Cardiac fibroblast (primary cell): ENCODE measurements at regions not wholly inside any gene's neighbourhood (a gene's known extent, or its start where the extent isn't known, plus 50 kb on each side); places are given as distances from the start of the nearest gene placed in this dataset.
"Not testable (repeated sequence)": the region's sequence is repeated elsewhere in the genome, so short reads cannot be mapped to it uniquely, and the experiment has no call there.

Experiments
- DNase-seq, 2 donors: peaks; one replicate each; pipeline versions ENCODE4 v3.0.0 to v3.0.0-alpha.2; 2010; ENCODE audit warnings: low read depth in 2 of 2
- H3K4me3 ChIP-seq, 2 donors: replicated peaks in 1 of 2; 1 replicate in 1 of 2; 2 replicates in 1 of 2; pipeline ENCODE4 v1.5.1; 2011; ENCODE audit warnings: low read depth in 2 of 2, low read length in 2 of 2, mild to moderate bottlenecking in 2 of 2, moderate library complexity in 1 of 2
- TF ChIP-seq, protein P1 (sequence below): IDR thresholded peaks from one replicate; pipeline ENCODE4 v1.5.1; 2011; ENCODE audit warnings: low read depth, mild to moderate bottlenecking, low read length, inconsistent platforms

DNA sequence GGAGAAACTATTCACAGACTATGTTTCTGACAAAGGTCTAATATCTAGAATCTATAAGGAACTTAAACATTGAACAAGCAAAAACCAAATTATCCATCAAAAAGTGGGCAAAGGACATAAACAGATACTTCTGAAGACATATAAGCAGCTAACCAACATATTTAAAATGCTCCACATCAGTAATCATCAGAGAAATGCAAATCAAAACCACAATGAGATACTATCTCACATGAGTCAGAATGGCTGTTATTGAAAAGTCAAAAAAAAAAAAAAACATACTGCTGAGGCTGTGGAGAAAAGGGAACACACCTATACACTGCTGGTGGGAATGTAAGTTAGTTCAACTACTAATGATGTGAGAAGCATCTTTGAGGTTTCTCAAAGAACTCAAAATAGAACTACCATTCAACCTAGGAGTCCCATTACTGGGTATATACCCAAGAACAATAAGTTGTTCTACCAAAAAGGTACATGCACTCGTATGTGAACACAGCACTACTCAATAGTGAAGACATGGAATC lies 220.4 kb upstream of the TFPI start:
- H3K4me3 ChIP-seq, result no peak overlapping the region
- DNase-seq, result peak; percentile 18 to 73
- TF ChIP-seq, protein P1, sequence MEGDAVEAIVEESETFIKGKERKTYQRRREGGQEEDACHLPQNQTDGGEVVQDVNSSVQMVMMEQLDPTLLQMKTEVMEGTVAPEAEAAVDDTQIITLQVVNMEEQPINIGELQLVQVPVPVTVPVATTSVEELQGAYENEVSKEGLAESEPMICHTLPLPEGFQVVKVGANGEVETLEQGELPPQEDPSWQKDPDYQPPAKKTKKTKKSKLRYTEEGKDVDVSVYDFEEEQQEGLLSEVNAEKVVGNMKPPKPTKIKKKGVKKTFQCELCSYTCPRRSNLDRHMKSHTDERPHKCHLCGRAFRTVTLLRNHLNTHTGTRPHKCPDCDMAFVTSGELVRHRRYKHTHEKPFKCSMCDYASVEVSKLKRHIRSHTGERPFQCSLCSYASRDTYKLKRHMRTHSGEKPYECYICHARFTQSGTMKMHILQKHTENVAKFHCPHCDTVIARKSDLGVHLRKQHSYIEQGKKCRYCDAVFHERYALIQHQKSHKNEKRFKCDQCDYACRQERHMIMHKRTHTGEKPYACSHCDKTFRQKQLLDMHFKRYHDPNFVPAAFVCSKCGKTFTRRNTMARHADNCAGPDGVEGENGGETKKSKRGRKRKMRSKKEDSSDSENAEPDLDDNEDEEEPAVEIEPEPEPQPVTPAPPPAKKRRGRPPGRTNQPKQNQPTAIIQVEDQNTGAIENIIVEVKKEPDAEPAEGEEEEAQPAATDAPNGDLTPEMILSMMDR, result no peak

GRCh38 chr2:187775196-187775595 lies 221.0 kb upstream of the TFPI start:
- DNase-seq, result no peak
- no peak overlapping the region for H3K4me3 ChIP-seq
- TF ChIP-seq, protein P1, result no peak

- DNase-seq, result no peak
- no peak overlapping the region for H3K4me3 ChIP-seq
- TF ChIP-seq, protein P1, result no peak
Measured at GRCh38 chr2:187775651-187776050, 221.4 kb upstream of the TFPI start.

DNA sequence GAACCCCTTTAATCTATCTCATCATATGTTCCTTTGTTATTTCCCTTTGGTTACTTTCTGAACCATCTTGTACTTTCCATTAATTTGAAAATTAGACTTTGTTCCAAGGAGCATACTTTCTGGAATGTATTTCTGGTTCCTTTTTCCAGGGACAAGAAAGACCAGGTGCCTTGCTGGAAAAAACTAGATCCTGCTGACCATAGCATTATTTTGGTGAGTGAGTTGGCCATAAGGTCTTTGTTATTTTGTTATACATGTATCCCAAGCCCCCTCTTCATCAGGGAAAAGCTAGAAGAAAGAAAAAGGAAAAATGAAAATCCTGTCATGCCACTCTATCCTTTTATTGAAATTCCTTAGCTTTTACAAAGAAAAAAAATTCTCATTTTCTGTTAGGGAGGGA lies 228.1 kb upstream of the TFPI start:
- DNase-seq, result no peak
- H3K4me3 ChIP-seq, result no peak overlapping the region
- TF ChIP-seq, protein P1, result no peak

GRCh38 chr2:187783446-187783845 lies 229.2 kb upstream of the TFPI start:
- no peak overlapping the region for H3K4me3 ChIP-seq
- peak in 1 of 2 donors; percentile 18 for DNase-seq
- TF ChIP-seq, protein P1, result no peak

DNA sequence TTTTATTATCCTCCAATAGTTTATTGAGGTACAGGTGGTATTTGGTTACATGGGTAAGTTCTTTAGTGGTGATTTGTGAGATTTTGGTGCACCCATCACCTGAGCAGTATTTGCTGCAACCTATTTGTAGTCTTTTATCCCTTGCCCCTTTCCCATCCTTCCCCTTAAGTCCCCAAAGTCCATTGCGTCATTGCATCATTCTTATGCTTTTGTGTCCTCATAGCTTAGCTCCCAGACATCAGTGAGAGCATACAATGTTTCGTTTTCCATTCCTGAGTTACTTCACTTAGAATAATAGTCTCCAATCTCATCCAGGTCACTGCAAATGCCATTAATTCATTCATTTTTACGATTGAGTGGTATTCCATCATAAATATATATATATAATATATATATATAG lies 229.9 kb upstream of the TFPI start:
- not testable (repeated sequence) for DNase-seq, H3K4me3 ChIP-seq

- H3K4me3 ChIP-seq, result no peak overlapping the region
- no peak for DNase-seq
- TF ChIP-seq, protein P1, result no peak
Measured at GRCh38 chr2:187799601-187800000, 245.4 kb upstream of the TFPI start.
